ENCODE measurements at regions not wholly inside any gene's neighbourhood (a gene's known extent, or its start where the extent isn't known, plus 50 kb on each side); places are given as distances from the start of the nearest gene placed in this dataset.

DNA sequence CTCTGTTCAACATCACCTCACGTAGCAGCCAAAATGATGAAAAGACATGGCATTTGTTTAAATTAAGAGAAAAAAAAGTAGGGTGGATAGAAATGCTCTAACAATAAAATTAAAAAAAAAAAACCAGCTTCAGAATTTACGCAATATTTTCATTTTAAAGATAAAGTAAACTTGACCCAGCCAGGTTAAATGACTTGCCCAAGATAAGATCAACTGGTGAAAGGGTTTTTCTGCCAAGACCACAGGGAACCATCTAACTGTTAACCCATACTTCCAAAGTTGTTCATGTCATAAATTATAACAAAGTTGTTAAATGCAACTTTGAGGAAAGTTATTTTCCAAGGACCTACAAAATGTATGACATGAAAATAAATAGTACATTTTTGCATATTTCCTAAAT is 129.6 kb upstream of the SOX5 start:
- TF ChIP-seq, protein P1, sequence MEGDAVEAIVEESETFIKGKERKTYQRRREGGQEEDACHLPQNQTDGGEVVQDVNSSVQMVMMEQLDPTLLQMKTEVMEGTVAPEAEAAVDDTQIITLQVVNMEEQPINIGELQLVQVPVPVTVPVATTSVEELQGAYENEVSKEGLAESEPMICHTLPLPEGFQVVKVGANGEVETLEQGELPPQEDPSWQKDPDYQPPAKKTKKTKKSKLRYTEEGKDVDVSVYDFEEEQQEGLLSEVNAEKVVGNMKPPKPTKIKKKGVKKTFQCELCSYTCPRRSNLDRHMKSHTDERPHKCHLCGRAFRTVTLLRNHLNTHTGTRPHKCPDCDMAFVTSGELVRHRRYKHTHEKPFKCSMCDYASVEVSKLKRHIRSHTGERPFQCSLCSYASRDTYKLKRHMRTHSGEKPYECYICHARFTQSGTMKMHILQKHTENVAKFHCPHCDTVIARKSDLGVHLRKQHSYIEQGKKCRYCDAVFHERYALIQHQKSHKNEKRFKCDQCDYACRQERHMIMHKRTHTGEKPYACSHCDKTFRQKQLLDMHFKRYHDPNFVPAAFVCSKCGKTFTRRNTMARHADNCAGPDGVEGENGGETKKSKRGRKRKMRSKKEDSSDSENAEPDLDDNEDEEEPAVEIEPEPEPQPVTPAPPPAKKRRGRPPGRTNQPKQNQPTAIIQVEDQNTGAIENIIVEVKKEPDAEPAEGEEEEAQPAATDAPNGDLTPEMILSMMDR (conservative IDR thresholded peaks at IDR 0.05), result no peak
- H3K27ac ChIP-seq, result no peak overlapping the region

DNA sequence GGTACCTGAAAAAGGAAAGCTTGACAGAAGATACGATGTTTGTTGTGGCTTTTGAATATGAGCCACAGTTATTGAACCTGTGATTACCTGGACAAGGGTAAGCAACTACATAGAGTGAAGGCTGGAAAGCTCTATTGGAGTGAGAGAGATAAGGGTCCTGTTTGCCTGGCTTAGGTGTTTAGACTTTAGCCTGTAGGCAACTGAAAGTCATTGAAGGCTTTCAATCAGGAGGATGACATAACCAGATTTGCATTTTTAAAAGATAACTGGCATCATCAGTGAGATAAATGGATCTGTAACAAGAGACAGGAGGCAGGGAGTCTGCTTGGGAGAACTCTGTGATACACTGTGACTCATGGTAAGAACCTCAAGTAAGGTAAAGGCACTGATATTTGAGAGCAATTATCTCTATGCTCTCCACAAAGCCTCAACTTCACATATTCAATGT is 128.9 kb upstream of the SOX5 start:
- H3K27ac ChIP-seq, result no peak overlapping the region
- TF ChIP-seq, protein P1 (conservative IDR thresholded peaks at IDR 0.05), result no peak

DNA sequence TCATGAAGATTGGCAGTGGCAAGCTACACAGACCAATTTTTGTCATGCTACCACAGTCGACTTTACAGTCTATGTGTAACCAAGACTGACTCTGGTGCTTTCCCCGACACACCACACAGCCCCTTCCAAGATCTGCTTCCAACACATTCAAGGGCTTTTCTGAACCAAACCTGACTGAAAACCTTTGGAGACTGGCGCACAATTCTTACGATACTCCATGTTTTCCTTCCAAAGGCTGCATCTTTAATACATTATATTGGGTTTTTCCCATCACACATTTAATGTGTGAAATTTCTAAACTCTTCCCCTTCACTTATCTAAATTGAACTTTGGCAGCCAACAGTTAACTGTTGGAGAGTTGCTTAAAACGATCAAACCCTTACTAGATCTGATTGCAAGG is 127.7 kb upstream of the SOX5 start:
- TF ChIP-seq, protein P1 (conservative IDR thresholded peaks at IDR 0.05), result no peak
- no peak overlapping the region for H3K27ac ChIP-seq

DNA sequence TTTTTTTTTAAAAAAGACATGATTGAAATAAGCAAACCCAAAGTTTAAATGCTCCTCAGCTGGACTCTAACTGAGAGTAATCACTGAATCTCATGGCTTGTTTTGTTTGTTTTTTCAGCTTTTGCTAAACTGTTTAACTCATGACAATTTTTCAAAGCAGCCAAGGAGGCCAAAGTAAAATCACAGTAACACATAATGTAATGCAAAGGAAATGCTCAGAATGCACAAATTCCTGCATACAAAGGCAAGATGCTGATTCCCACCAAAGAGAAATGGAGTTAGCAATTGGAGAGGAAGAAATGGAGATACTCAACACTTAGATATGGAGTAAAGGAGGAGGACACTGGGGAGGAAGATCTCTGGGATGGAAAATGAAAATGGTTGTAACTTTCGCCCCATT is 126.2 kb upstream of the SOX5 start:
- no peak overlapping the region for H3K27ac ChIP-seq
- TF ChIP-seq, protein P1 (conservative IDR thresholded peaks at IDR 0.05), result no peak

DNA sequence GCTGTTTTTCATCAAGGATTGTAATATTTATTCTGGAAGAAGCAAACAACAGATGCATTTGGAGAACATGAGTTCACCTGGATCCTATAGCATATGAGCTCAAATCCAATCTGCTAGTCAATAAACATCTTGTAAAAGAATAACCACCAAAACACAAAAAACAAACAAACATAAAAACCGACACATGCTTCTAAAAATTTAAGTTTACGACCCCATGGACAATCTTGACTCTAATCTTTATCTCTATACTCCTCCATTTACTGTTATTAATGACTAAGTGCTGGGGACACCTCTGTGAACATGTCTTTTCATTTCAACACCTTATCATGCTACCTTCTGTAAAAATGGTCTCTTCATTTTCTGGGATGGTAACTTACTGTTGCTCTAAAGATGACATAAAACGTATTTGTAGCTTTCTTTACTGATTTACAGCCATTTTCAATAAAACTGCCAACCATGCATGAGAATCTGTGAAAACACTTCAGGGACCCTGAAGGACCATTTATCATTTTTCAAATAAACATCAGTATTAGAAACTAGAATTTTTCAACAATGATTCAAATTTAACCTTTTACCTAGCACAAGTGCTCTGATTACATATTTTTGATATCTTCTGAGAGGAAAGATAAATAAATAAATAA is 123.8 kb upstream of the SOX5 start:
- no peak overlapping the region for H3K27ac ChIP-seq

DNA sequence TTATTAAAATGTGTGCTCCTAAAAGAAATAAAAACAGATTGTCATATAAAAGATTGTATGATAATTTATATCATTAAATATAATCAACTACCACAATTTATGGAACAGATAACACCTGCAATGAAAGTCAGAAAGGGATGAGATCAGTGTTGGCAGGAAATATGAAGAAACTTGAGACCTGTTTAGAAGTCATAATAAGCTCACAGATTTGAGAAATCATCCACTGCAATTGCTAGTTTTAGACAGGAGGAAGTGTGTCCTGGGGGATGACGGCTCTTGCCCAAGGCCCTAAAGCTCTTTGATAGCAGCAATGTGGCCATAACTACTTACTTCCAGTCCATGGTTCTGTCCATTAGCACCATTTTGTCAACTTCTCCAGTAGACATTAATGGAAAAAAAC is 122.8 kb upstream of the SOX5 start:
- TF ChIP-seq, protein P1 (conservative IDR thresholded peaks at IDR 0.05), result no peak
- no peak overlapping the region for H3K27ac ChIP-seq

More for the DNA sequence above, 123.8 kb upstream of the SOX5 start:
- TF ChIP-seq, protein P1 (conservative IDR thresholded peaks at IDR 0.05), result no peak

DNA sequence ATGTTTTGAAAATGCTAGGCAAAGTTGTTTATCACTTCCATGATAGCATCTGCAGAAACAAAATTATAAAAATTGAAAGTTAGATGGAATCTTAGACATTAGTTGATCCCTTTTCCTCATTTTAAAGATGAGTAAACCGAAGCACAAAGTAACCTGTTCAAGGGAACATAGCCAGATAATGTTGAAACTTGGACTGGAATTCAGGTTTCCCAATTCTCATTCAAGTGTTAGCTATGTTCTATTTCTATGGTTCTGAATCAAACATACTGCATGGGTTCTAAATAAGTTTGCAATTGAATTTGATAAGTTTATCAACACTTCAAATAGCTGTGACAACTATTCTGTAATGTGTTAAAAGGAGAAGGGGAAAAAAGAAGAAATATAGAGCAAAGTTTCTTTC is 122.4 kb upstream of the SOX5 start:
- H3K27ac ChIP-seq, result no peak overlapping the region
- TF ChIP-seq, protein P1 (conservative IDR thresholded peaks at IDR 0.05), result no peak

Data from VCaP (cell line).